ENCODE measurements at regions not wholly inside any gene's neighbourhood (a gene's known extent, or its start where the extent isn't known, plus 50 kb on each side); places are given as distances from the start of the nearest gene placed in this dataset.

DNA sequence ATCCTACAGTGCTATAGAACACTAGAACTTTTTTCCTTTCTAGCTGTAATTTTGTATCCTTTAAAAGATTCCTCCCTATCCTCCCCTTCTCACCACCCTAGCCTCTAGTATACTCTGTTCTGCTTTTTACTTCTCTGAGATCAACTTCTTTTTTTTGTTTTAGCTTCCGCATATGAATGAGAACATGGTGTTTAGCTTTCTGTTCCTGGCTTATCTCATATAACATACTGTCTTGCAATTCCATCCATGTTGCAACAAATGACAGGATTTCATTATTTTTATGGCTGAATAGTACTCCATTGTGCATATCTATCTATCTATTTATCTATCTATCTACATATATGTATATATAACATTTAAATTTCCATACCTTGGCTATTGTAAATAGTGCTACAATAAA, 126.0 kb upstream of the MAN2A1 start:
- DNase-seq (ENCODE audit: low spot score in 2 of 2) = no peak
- Histone ChIP-seq H3K4me3 (no peak overlapping the region), H3K4me1 (no peaks in the 10 kb centered on the region), H3K9me3 (no peaks in the 10 kb centered on the region), H3K27ac (no peak overlapping the region), H3K36me3 (no peaks in the 10 kb centered on the region), H3K27me3 (no peaks in the 10 kb centered on the region)
- TF ChIP-seq POLR2A (IDR thresholded peaks at IDR 0.05) = no peak
- TF ChIP-seq CTCF (IDR thresholded peaks at IDR 0.05) = no peak
- no peak for TF ChIP-seq EP300 (IDR thresholded peaks at IDR 0.05)
- WGBS, 2 donors = 82 to 90% methylated on average over 1 of the region's 1 CpG

- H3K27ac ChIP-seq = no peak overlapping the region
- TF ChIP-seq EP300 (IDR thresholded peaks at IDR 0.05) = no peak
- TF ChIP-seq POLR2A (IDR thresholded peaks at IDR 0.05) = no peak
- TF ChIP-seq CTCF (IDR thresholded peaks at IDR 0.05) = no peak
- WGBS, 2 donors = 81 to 82% methylated on average over 1 of the region's 1 CpG
- no peaks in the 10 kb centered on the region for H3K4me1 ChIP-seq
- no peaks in the 10 kb centered on the region for H3K9me3 ChIP-seq
- H3K27me3 ChIP-seq = no peaks in the 10 kb centered on the region
- no peaks in the 10 kb centered on the region for H3K36me3 ChIP-seq
- H3K4me3 ChIP-seq = no peak overlapping the region
- no peak for DNase-seq (ENCODE audit: low spot score in 2 of 2)
These were observed 126.5 kb upstream of the MAN2A1 start for GRCh38 chr5:109563189-109563588.

- Histone ChIP-seq H3K4me3 (no peak overlapping the region), H3K27ac (no peak overlapping the region), H3K9me3 (no peaks in the 10 kb centered on the region), H3K27me3 (no peaks in the 10 kb centered on the region), H3K4me1 (no peaks in the 10 kb centered on the region), H3K36me3 (no peaks in the 10 kb centered on the region)
- DNase-seq (ENCODE audit: low spot score in 2 of 2) = no peak
- TF ChIP-seq CTCF (IDR thresholded peaks at IDR 0.05) (no peak), POLR2A (IDR thresholded peaks at IDR 0.05) (no peak), EP300 (IDR thresholded peaks at IDR 0.05) (no peak)
- 50 to 51% methylated on average over 3 of the region's 3 CpGs for WGBS, 2 donors
These were observed 127.3 kb upstream of the MAN2A1 start for GRCh38 chr5:109562441-109562840.

DNA sequence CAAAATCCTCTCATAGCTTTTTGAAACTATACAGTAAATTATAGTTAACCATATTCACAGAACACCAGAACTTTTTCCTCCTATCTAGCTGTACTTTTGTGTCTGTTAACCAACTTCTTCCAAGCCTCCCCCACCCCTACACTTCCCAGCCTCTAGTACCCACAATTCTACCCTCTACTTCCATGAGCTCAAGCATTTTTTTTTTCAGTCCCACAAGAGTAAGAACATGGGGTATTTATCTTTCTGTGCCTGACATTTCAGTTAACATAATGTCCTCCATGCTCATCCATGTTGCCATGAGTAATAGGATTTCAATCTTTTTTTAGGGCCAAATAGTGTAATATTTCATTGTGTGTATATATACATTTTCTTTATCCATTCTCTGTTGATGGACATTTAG, 128.3 kb upstream of the MAN2A1 start:
- Histone ChIP-seq H3K4me3 (no peak overlapping the region), H3K27me3 (no peaks in the 10 kb centered on the region), H3K4me1 (no peaks in the 10 kb centered on the region), H3K36me3 (no peaks in the 10 kb centered on the region), H3K27ac (no peak overlapping the region), H3K9me3 (no peaks in the 10 kb centered on the region)
- no peak for DNase-seq (ENCODE audit: low spot score in 2 of 2)
- TF ChIP-seq POLR2A (IDR thresholded peaks at IDR 0.05) (no peak), EP300 (IDR thresholded peaks at IDR 0.05) (no peak), CTCF (IDR thresholded peaks at IDR 0.05) (no peak)

GRCh38 chr5:109560554-109560953, 129.2 kb upstream of the MAN2A1 start:
- Histone ChIP-seq H3K4me3 (no peak overlapping the region), H3K27me3 (no peaks in the 10 kb centered on the region), H3K9me3 (no peaks in the 10 kb centered on the region), H3K27ac (no peak overlapping the region), H3K36me3 (no peaks in the 10 kb centered on the region), H3K4me1 (no peaks in the 10 kb centered on the region)
- no peak for TF ChIP-seq EP300 (IDR thresholded peaks at IDR 0.05)
- TF ChIP-seq CTCF (IDR thresholded peaks at IDR 0.05) = no peak
- TF ChIP-seq POLR2A (IDR thresholded peaks at IDR 0.05) = no peak
- 90 to 91% methylated on average over 7 of the region's 7 CpGs for WGBS, 2 donors
- DNase-seq (ENCODE audit: low spot score in 2 of 2) = no peak
